ENCODE measurements at regions not wholly inside any gene's neighbourhood (a gene's known extent, or its start where the extent isn't known, plus 50 kb on each side); places are given as distances from the start of the nearest gene placed in this dataset.

- TF ChIP-seq CTCF (IDR thresholded peaks at IDR 0.05) (no peak), POLR2A (IDR thresholded peaks at IDR 0.05) (no peak)
Observed at GRCh38 chr18:51911584-51911983, 428.4 kb upstream of the DCC start.

All from body of pancreas (tissue), 4 donors.